ENCODE measurements at regions not wholly inside any gene's neighbourhood (a gene's known extent, or its start where the extent isn't known, plus 50 kb on each side); places are given as distances from the start of the nearest gene placed in this dataset.

DNA sequence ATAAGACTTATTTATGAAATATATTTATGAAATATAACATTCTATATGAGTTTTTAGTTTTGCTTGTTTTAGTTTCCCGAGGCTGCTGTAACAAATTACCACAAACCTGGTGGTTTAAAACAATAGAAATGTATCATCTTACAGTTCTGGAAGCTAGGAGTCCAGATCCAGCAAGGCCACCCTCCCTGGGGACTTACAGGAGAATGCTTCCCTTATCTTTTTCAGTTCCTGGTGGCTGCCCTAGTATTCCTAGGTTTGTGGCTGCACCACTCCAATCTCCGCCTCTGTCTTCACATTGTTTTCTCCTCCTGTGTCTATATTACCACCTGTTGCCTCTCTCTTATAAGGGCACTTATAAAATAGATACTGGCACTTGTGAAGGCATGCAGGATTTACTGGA is 877.8 kb downstream of the TUSC7 start:
- TF ChIP-seq, protein P1, sequence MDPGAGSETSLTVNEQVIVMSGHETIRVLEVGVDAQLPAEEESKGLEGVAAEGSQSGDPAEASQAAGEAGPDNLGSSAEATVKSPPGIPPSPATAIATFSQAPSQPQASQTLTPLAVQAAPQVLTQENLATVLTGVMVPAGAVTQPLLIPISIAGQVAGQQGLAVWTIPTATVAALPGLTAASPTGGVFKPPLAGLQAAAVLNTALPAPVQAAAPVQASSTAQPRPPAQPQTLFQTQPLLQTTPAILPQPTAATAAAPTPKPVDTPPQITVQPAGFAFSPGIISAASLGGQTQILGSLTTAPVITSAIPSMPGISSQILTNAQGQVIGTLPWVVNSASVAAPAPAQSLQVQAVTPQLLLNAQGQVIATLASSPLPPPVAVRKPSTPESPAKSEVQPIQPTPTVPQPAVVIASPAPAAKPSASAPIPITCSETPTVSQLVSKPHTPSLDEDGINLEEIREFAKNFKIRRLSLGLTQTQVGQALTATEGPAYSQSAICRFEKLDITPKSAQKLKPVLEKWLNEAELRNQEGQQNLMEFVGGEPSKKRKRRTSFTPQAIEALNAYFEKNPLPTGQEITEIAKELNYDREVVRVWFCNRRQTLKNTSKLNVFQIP (CRISPR knock-in tag; IDR thresholded peaks at IDR 0.05; ENCODE audit: borderline replicate concordance, low read depth) = no peak
- TF ChIP-seq PPARA (CRISPR knock-in tag; IDR thresholded peaks at IDR 0.05; ENCODE audit: borderline replicate concordance) (no peak), GLIS3 (CRISPR knock-in tag; IDR thresholded peaks at IDR 0.05) (no peak), PATZ1 (CRISPR knock-in tag; IDR thresholded peaks at IDR 0.05; ENCODE audit: borderline replicate concordance) (no peak), ZFP30 (CRISPR knock-in tag; IDR thresholded peaks at IDR 0.05) (no peak), RARB (CRISPR knock-in tag; IDR thresholded peaks at IDR 0.05) (no peak), ISL1 (CRISPR knock-in tag; IDR thresholded peaks at IDR 0.05) (no peak)

All from SK-N-SH treated with all-trans-retinoic acid at 6 μM for 48 hours (cell line).